OCI-LY1 (cell line): ENCODE measurements at regions not wholly inside any gene's neighbourhood (a gene's known extent, or its start where the extent isn't known, plus 50 kb on each side); places are given as distances from the start of the nearest gene placed in this dataset.

ENCODE experiments used
- H2AFZ ChIP-seq: fragments of 200-600 bp; sonication (generic), shearing (Covaris generic); 2 replicates; pipeline ENCODE4 v1.6.0; 2014; ENCODE audit warnings: antibody characterized with exemption, mild to moderate bottlenecking, low read length
- H3F3A ChIP-seq: fragments of 200-600 bp; sonication (generic), shearing (Covaris generic); 2 replicates; pipeline ENCODE4 v1.6.0; 2014; ENCODE audit warnings: mild to moderate bottlenecking, antibody characterized with exemption, low read length, moderate library complexity; ENCODE audit not compliant: insufficient read depth
- H3K27ac ChIP-seq: fragments of 200-600 bp; sonication (generic); 2 replicates; pipeline ENCODE4 v1.5.1; 2014; ENCODE audit warnings: low read length, mixed run types, mild to moderate bottlenecking, low read depth; ENCODE audit not compliant: poor library complexity, severe bottlenecking
- H3K27me3 ChIP-seq: fragments of 200-600 bp; sonication (generic); 2 replicates; pipeline ENCODE4 v1.6.0; 2014; ENCODE audit warnings: antibody characterized with exemption, mild to moderate bottlenecking, low read length, moderate library complexity; ENCODE audit not compliant: insufficient read depth
- H3K36me3 ChIP-seq: fragments of 200-600 bp; sonication (generic); 2 replicates; pipeline ENCODE4 v1.6.1; 2014; ENCODE audit warnings: mild to moderate bottlenecking, antibody characterized with exemption, low read length, moderate library complexity, mixed read lengths; ENCODE audit not compliant: insufficient read depth
- H3K4me1 ChIP-seq: fragments of 200-600 bp; sonication (generic); 2 replicates; pipeline ENCODE4 v1.5.1; 2014; ENCODE audit warnings: mild to moderate bottlenecking, low read length, moderate library complexity; ENCODE audit not compliant: insufficient read depth, severe bottlenecking
- H3K4me2 ChIP-seq: fragments of 200-600 bp; sonication (generic), shearing (Covaris generic); 2 replicates; pipeline ENCODE4 v1.6.1; 2014; ENCODE audit warnings: low read length
- H3K4me3 ChIP-seq: fragments of 200-600 bp; sonication (generic); 2 replicates; pipeline ENCODE4 v1.5.1; 2014; ENCODE audit warnings: low read length, low read depth, mild to moderate bottlenecking, mixed read lengths; ENCODE audit not compliant: poor library complexity, severe bottlenecking
- H3K79me2 ChIP-seq: fragments of 200-600 bp; shearing (Covaris generic); 2 replicates; pipeline ENCODE4 v1.6.1; 2016; ENCODE audit warnings: mixed run types, low read length, mixed read lengths; ENCODE audit not compliant: insufficient read depth
- H3K9ac ChIP-seq: fragments of 200-600 bp; sonication (generic), shearing (Covaris generic); 2 replicates; pipeline ENCODE4 v1.6.1; 2014; ENCODE audit warnings: mild to moderate bottlenecking, low read length, mixed read lengths
- H3K9me2 ChIP-seq: fragments of 200-600 bp; sonication (generic), shearing (Covaris generic); 2 replicates; pipeline ENCODE4 v1.6.1; 2014; ENCODE audit warnings: low read depth, mild to moderate bottlenecking, low read length, mixed read lengths
- H3K9me3 ChIP-seq: fragments of 200-600 bp; shearing (Covaris generic); 2 replicates; pipeline ENCODE4 v1.6.1; 2014; ENCODE audit warnings: low read length, mixed read lengths
- H4K20me1 ChIP-seq: fragments of 200-600 bp; sonication (generic), shearing (Covaris generic); 2 replicates; pipeline ENCODE4 v1.6.0; 2016; ENCODE audit warnings: mild to moderate bottlenecking, low read length; ENCODE audit not compliant: insufficient read depth
- CTCF ChIP-seq: fragments of 200-600 bp; sonication (generic), shearing (Covaris generic); IDR thresholded peaks from 2 replicates; pipeline ENCODE4 v1.5.1; 2017; ENCODE audit warnings: mild to moderate bottlenecking, antibody characterized with exemption, low read length, moderate library complexity, mixed read lengths
- EZH2 ChIP-seq: fragments of 200-600 bp; sonication (generic), shearing (Covaris generic); IDR thresholded peaks from 2 replicates; pipeline ENCODE4 v1.8.0; 2017; ENCODE audit warnings: borderline replicate concordance, mixed run types, mild to moderate bottlenecking, antibody characterized with exemption, low read length, moderate library complexity, mixed read lengths

GRCh38 chr18:73962256-73962655 is 185.4 kb downstream of the FBXO15 start:
- no peak overlapping the region for H3K4me3 ChIP-seq
- no peaks in the 10 kb centered on the region for H3K27me3 ChIP-seq
- H3K9ac ChIP-seq, result no peak overlapping the region
- no peaks in the 10 kb centered on the region for H3K9me3 ChIP-seq
- H2AFZ ChIP-seq, result no peak overlapping the region
- no peaks in the 10 kb centered on the region for H3K4me1 ChIP-seq
- no peaks in the 10 kb centered on the region for H3K9me2 ChIP-seq
- no peaks in the 10 kb centered on the region for H4K20me1 ChIP-seq
- H3K4me2 ChIP-seq, result no peak overlapping the region
- H3K79me2 ChIP-seq, result no peaks in the 10 kb centered on the region
- no peaks in the 10 kb centered on the region for H3F3A ChIP-seq
- no peaks in the 10 kb centered on the region for H3K36me3 ChIP-seq
- no peak overlapping the region for H3K27ac ChIP-seq
- TF ChIP-seq EZH2 (no peak), CTCF (no peak)

GRCh38 chr18:73961804-73962203 is 185.8 kb downstream of the FBXO15 start:
- H3K9me3 ChIP-seq, result no peaks in the 10 kb centered on the region
- H3F3A ChIP-seq, result no peaks in the 10 kb centered on the region
- H3K9ac ChIP-seq, result no peak overlapping the region
- H3K36me3 ChIP-seq, result no peaks in the 10 kb centered on the region
- H3K4me2 ChIP-seq, result no peak overlapping the region
- H4K20me1 ChIP-seq, result no peaks in the 10 kb centered on the region
- TF ChIP-seq EZH2 (no peak), CTCF (no peak)
- no peak overlapping the region for H3K4me3 ChIP-seq
- no peaks in the 10 kb centered on the region for H3K27me3 ChIP-seq
- H2AFZ ChIP-seq, result no peak overlapping the region
- no peaks in the 10 kb centered on the region for H3K9me2 ChIP-seq
- no peaks in the 10 kb centered on the region for H3K4me1 ChIP-seq
- no peaks in the 10 kb centered on the region for H3K79me2 ChIP-seq
- no peak overlapping the region for H3K27ac ChIP-seq

- Histone ChIP-seq H3K9me3 (no peaks in the 10 kb centered on the region), H3F3A (no peaks in the 10 kb centered on the region), H3K4me3 (no peak overlapping the region), H3K27me3 (no peaks in the 10 kb centered on the region), H2AFZ (no peak overlapping the region), H3K36me3 (no peaks in the 10 kb centered on the region), H3K79me2 (no peaks in the 10 kb centered on the region), H3K9me2 (no peaks in the 10 kb centered on the region), H3K4me2 (no peak overlapping the region), H3K27ac (no peak overlapping the region), H3K9ac (no peak overlapping the region), H4K20me1 (no peaks in the 10 kb centered on the region), H3K4me1 (no peaks in the 10 kb centered on the region)
- no peak for TF ChIP-seq EZH2
These were observed 188.3 kb downstream of the FBXO15 start for GRCh38 chr18:73959352-73959751.

- no peak overlapping the region for H3K9ac ChIP-seq
- no peak overlapping the region for H3K4me3 ChIP-seq
- no peaks in the 10 kb centered on the region for H3K27me3 ChIP-seq
- no peaks in the 10 kb centered on the region for H3K9me2 ChIP-seq
- TF ChIP-seq EZH2 (no peak), CTCF (no peak)
- no peak overlapping the region for H2AFZ ChIP-seq
- no peaks in the 10 kb centered on the region for H3F3A ChIP-seq
- no peaks in the 10 kb centered on the region for H3K4me1 ChIP-seq
- H4K20me1 ChIP-seq, result no peaks in the 10 kb centered on the region
- H3K4me2 ChIP-seq, result no peak overlapping the region
- no peaks in the 10 kb centered on the region for H3K9me3 ChIP-seq
- no peaks in the 10 kb centered on the region for H3K36me3 ChIP-seq
- no peak overlapping the region for H3K27ac ChIP-seq
- no peaks in the 10 kb centered on the region for H3K79me2 ChIP-seq
These were observed 193.4 kb downstream of the FBXO15 start for GRCh38 chr18:73954268-73954667.
